HEK293T (cell line): ENCODE measurements at regions not wholly inside any gene's neighbourhood (a gene's known extent, or its start where the extent isn't known, plus 50 kb on each side); places are given as distances from the start of the nearest gene placed in this dataset.

Experiments
- CTCF ChIA-PET: fragments of 350-600 bp; formaldehyde crosslinking; extraction: SDS; loops from one replicate; lab custom pipeline; 2021; ENCODE audit warnings: antibody characterized with exemption, inconsistent platforms; lab: Yijun Ruan, JAX
- POLR2A ChIA-PET: fragments of 350-600 bp; formaldehyde crosslinking; extraction: SDS; loops from one replicate; lab custom pipeline; 2020; ENCODE audit warnings: antibody characterized with exemption, inconsistent platforms; lab: Yijun Ruan, JAX
- DNase-seq: peaks from one replicate; pipeline ENCODE4 v3.0.0; 2012; ENCODE audit warnings: mixed read lengths; ENCODE audit errors: extremely low spot score
- ARNT ChIP-seq: fragments of 450-650 bp; IDR thresholded peaks from 2 replicates; pipeline ENCODE4 v1.6.1; 2017; ENCODE audit warnings: mild to moderate bottlenecking
- BHLHE40 ChIP-seq: fragments of 450-650 bp; IDR thresholded peaks from 2 replicates; pipeline ENCODE4 v1.6.1; 2016; ENCODE audit warnings: mild to moderate bottlenecking, moderate library complexity, borderline replicate concordance
- CTBP1 ChIP-seq: fragments of 450-650 bp; IDR thresholded peaks from 2 replicates; pipeline ENCODE4 v1.6.1; 2016; ENCODE audit warnings: borderline replicate concordance
- ELF4 ChIP-seq: fragments of 450-650 bp; IDR thresholded peaks from 2 replicates; pipeline ENCODE4 v1.6.1; 2017; ENCODE audit warnings: antibody characterized with exemption
- FOXA1 ChIP-seq: fragments of 450-650 bp; IDR thresholded peaks from 2 replicates; pipeline ENCODE4 v1.6.1; 2016; ENCODE audit warnings: mild to moderate bottlenecking
- FOXK2 ChIP-seq: fragments of 450-650 bp; IDR thresholded peaks from 2 replicates; pipeline ENCODE4 v1.6.1; 2016; ENCODE audit warnings: mild to moderate bottlenecking
- FOXM1 ChIP-seq: fragments of 450-650 bp; IDR thresholded peaks from 2 replicates; pipeline ENCODE4 v1.6.1; 2017; ENCODE audit warnings: mild to moderate bottlenecking, borderline replicate concordance
- HDGF ChIP-seq: fragments of 450-650 bp; IDR thresholded peaks from 2 replicates; pipeline ENCODE4 v1.6.1; 2017; ENCODE audit warnings: antibody characterized with exemption, borderline replicate concordance
- L3MBTL2 ChIP-seq: fragments of 450-650 bp; conservative IDR thresholded peaks from 2 replicates; pipeline ENCODE4 v1.6.1; 2016; ENCODE audit warnings: mild to moderate bottlenecking
- LEF1 ChIP-seq: fragments of 450-650 bp; IDR thresholded peaks from 2 replicates; pipeline ENCODE4 v1.6.1; 2017; ENCODE audit warnings: mild to moderate bottlenecking, borderline replicate concordance
- NFRKB ChIP-seq: fragments of 450-650 bp; IDR thresholded peaks from 2 replicates; pipeline ENCODE4 v1.6.1; 2016; ENCODE audit warnings: mild to moderate bottlenecking, moderate library complexity
- SP1 ChIP-seq: fragments of 450-650 bp; IDR thresholded peaks from 2 replicates; pipeline ENCODE4 v1.6.1; 2017
- SUZ12 ChIP-seq: fragments of 450-650 bp; IDR thresholded peaks from 2 replicates; pipeline ENCODE4 v1.6.1; 2016; ENCODE audit warnings: mild to moderate bottlenecking
- TARDBP ChIP-seq: fragments of 450-650 bp; IDR thresholded peaks from 2 replicates; pipeline ENCODE4 v1.6.1; 2016
- ZNF384 ChIP-seq: fragments of 450-650 bp; IDR thresholded peaks from 2 replicates; pipeline ENCODE4 v1.6.1; 2016
- TF ChIP-seq, protein P1 (sequence below): fragments of 450-650 bp; IDR thresholded peaks from 2 replicates; pipeline ENCODE4 v1.6.1; 2016

DNA sequence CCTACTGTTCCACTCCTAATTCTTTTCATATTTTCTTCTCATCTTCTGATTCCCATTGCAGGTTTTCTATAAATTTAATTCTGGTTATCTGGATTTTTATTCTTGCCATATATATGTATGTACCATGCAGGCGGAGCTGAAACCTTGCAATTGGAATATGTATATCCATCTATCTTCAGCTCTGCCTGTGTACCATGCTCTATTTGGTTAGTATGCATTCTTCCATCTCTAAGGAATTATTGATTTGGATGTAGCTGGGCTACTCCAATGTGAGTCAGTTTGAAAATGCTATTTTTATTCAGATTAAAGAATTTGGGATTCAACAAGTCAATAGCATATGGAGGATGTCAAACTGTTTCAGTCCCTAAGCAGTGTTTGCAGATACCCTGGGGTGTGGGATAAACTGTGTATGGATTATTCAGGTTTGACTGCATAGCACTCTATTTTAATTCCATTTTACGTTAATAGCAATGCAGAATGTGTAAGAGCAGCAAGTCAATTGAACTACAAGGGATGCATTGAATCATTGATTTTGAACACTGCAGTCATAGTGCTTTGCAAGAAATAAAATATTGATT is 528.1 kb upstream of the FZD8 start:
- no peak for TF ChIP-seq FOXK2
- TF ChIP-seq FOXA1, result no peak
- TF ChIP-seq ZNF384, result no peak
- TF ChIP-seq, protein P1, sequence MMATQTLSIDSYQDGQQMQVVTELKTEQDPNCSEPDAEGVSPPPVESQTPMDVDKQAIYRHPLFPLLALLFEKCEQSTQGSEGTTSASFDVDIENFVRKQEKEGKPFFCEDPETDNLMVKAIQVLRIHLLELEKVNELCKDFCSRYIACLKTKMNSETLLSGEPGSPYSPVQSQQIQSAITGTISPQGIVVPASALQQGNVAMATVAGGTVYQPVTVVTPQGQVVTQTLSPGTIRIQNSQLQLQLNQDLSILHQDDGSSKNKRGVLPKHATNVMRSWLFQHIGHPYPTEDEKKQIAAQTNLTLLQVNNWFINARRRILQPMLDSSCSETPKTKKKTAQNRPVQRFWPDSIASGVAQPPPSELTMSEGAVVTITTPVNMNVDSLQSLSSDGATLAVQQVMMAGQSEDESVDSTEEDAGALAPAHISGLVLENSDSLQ, result no peak
- no peak for DNase-seq
- POLR2A ChIA-PET, result no interaction called here
- CTCF ChIA-PET, result no interaction called here

DNA sequence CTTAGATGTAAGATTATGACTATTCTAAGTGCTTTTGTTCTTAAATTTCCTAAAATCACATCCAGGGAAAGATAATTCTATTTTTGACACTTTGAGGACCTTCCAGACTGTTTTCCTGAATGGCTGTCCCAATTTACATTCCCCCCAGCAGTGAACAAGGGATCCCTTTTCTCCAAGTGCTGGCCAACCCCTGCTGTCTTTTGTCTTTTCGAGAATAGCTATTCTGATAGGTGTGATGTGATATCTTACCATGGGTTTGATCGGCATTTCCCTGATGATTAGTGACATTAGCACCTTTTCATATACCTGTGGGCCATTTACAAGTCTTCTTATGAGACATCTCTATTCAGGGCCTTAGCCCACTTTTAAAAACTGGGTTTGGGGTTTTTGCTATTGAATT is 526.7 kb upstream of the FZD8 start:
- TF ChIP-seq FOXA1 (no peak), HDGF (no peak), CTBP1 (no peak), ZNF384 (no peak), SP1 (no peak), L3MBTL2 (no peak), LEF1 (no peak), SUZ12 (no peak)
- TF ChIP-seq, protein P1, result no peak
- ChIA-PET POLR2A (no interaction called here), CTCF (no interaction called here)
- no peak for DNase-seq

DNA sequence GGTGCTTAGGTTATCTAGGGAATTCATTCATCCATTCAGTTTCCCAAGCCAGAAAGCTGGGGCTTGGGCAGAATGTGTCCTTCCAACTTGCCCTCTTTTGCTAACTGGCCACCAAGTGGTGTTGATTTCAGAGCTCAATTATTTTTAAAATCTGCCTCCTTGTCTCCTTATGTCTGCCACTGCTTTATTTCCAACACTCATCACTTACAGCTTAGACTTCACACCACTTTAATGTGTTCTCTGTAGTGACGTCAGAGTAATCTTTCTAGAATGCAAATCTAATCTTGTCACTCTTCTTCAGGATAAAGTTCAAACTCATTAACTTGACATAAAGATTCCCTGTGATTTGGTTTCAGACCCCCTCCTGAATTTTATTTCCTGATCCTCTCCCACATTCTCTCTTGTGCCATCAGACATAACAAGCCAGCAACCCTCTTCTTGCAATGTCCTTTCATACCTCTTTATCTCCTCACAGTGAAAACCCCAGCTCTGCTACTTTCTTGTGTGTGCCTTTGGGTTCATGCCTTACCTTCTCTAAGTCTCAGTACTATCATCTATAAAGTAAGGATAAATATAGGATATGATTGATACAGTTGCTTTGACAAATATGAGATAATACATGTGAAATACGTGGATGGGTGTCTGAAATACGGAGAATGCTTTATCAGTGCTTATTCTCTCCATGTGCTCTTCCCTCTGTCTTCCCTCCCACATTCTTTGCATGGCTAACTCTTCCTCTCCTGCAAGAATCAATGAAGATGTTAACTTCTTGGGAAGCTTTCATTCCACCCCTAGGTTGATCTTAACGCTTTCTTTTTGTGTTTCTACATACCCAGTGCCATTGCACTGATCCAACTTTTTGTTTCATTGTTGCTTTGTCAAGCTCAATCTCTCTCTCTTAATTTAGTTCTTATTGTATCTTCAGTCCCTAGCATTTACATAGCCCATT is 522.7 kb upstream of the FZD8 start:
- ChIA-PET CTCF (interaction anchor here (0.6 kb wide), 1 partner anchor 575 kb away, joined by 5 read pairs; no protein-coding TSS in a partner anchor), POLR2A (no interaction called here)
- DNase-seq, result no peak
- TF ChIP-seq, protein P1, result no peak
- TF ChIP-seq ARNT, result no peak
- TF ChIP-seq CTBP1, result no peak
- no peak for TF ChIP-seq NFRKB
- no peak for TF ChIP-seq FOXA1
- no peak for TF ChIP-seq ZNF384
- TF ChIP-seq SUZ12, result no peak
- no peak for TF ChIP-seq HDGF
- no peak for TF ChIP-seq LEF1
- no peak for TF ChIP-seq FOXK2
- TF ChIP-seq SP1, result no peak
- no peak for TF ChIP-seq BHLHE40
- TF ChIP-seq TARDBP, result no peak

DNA sequence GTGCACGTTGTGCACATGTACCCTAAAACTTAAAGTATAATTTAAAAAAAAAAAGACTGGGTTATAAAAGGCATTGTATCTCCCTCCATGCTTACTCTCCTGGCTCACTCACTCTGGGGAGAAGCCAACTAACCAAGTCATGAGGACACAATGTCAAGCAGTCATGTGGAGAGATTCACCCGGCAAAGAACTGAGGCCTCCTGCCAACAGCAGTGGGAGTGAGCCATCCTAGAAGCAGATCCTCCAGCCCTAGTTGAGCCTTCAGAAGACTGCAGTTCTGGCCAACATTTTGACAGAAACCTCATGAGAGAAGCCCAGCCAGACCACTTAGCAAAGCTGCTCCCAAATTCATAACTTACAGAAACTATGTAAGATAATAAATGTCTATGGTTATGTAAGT is 521.7 kb upstream of the FZD8 start:
- CTCF ChIA-PET, result no interaction called here
- no peak for DNase-seq
- TF ChIP-seq, protein P1, result no peak
- no peak for TF ChIP-seq LEF1
- POLR2A ChIA-PET, result no interaction called here

DNA sequence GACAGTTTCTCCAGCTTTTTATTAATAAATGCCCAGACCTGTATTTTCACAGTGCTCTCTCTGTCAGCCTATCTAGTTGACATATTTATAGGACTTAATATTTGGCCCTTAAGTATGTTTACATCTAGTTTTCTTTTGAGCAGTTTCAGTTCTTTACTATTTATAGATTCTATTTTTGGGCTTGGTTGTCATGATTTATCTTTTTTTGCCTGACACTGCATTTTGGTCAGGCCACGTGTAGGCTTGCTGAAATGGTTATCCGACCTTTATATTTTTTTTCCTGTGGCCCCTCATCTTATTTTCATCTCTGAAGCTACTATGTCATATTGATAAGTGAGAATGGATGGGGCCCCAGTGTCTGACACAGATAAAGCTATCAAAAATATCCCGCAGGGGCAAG is 515.4 kb upstream of the FZD8 start:
- CTCF ChIA-PET, result no interaction called here
- POLR2A ChIA-PET, result no interaction called here

More for the DNA sequence above, 515.4 kb upstream of the FZD8 start:
- TF ChIP-seq ZNF384 (no peak), FOXK2 (no peak), FOXA1 (no peak), SUZ12 (no peak), L3MBTL2 (no peak), LEF1 (no peak), HDGF (no peak), BHLHE40 (no peak), FOXM1 (no peak), SP1 (no peak), TARDBP (no peak), NFRKB (no peak), CTBP1 (no peak), ELF4 (no peak), ARNT (no peak)
- TF ChIP-seq, protein P1, result no peak
- no peak for DNase-seq
